H1 (cell line): ENCODE measurements at regions not wholly inside any gene's neighbourhood (a gene's known extent, or its start where the extent isn't known, plus 50 kb on each side); places are given as distances from the start of the nearest gene placed in this dataset.

Experiments used
- ASH2L ChIP-seq: fragments of 200-600, 300-600 bp; sonication (generic); IDR thresholded peaks from one replicate; pipeline ENCODE4 v1.7.1; 2017; ENCODE audit warnings: low read length
- CHD1 ChIP-seq: IDR thresholded peaks from 2 replicates; pipeline ENCODE4 v1.6.1; 2012; ENCODE audit warnings: low read depth, low read length, improper control_type of control experiment
- EP300 ChIP-seq, 2 experiments: IDR thresholded peaks; 1 replicate in 1 of 2; 2 replicates in 1 of 2; pipeline ENCODE4 v1.6.1; 2011 to 2012; ENCODE audit warnings: low read depth in 2 of 2, low read length in 2 of 2, mild to moderate bottlenecking in 2 of 2, borderline replicate concordance in 1 of 2, inconsistent platforms in 1 of 2, moderate library complexity in 1 of 2
- FOSL1 ChIP-seq: IDR thresholded peaks from 2 replicates; pipeline ENCODE4 v1.6.1; 2011; ENCODE audit warnings: mild to moderate bottlenecking, low read depth, low read length, moderate library complexity; ENCODE audit not compliant: insufficient read depth
- MAFK ChIP-seq: IDR thresholded peaks from 2 replicates; pipeline ENCODE4 v1.6.1; 2012; ENCODE audit warnings: low read depth, mild to moderate bottlenecking, improper control_type of control experiment, low read length
- POLR2AphosphoS5 ChIP-seq: IDR thresholded peaks from 2 replicates; pipeline ENCODE4 v1.6.1; 2011; ENCODE audit warnings: low read depth, low read length
- RAD21 ChIP-seq, 2 experiments: IDR thresholded peaks in 1 of 2; conservative IDR thresholded peaks in 1 of 2; 2 replicates each; pipeline ENCODE4 v1.6.1; 2011; ENCODE audit warnings: low read depth in 2 of 2, low read length in 2 of 2, improper control_type of control experiment in 1 of 2, inconsistent platforms in 1 of 2, mild to moderate bottlenecking in 1 of 2, moderate library complexity in 1 of 2
- SIN3A ChIP-seq, 2 experiments: IDR thresholded peaks in 1 of 2; conservative IDR thresholded peaks in 1 of 2; 2 replicates each; pipeline ENCODE4 v1.6.1; 2011 to 2012; ENCODE audit warnings: low read length in 2 of 2, improper control_type of control experiment in 1 of 2, low read depth in 1 of 2, mild to moderate bottlenecking in 1 of 2
- TBP ChIP-seq: IDR thresholded peaks from 2 replicates; pipeline ENCODE4 v1.6.1; 2011; ENCODE audit warnings: low read depth, low read length, improper control_type of control experiment
- TF ChIP-seq, protein P1 (sequence below): fragments of 300-600 bp; sonication (generic); IDR thresholded peaks from 2 replicates; pipeline ENCODE4 v1.7.1; 2012; ENCODE audit warnings: low read length, moderate library complexity, mild to moderate bottlenecking, inconsistent platforms; ENCODE audit not compliant: insufficient replicate concordance
- TF ChIP-seq, protein P2 (sequence below): IDR thresholded peaks from 2 replicates; pipeline ENCODE4 v1.6.1; 2011; ENCODE audit warnings: low read length, improper control_type of control experiment

DNA sequence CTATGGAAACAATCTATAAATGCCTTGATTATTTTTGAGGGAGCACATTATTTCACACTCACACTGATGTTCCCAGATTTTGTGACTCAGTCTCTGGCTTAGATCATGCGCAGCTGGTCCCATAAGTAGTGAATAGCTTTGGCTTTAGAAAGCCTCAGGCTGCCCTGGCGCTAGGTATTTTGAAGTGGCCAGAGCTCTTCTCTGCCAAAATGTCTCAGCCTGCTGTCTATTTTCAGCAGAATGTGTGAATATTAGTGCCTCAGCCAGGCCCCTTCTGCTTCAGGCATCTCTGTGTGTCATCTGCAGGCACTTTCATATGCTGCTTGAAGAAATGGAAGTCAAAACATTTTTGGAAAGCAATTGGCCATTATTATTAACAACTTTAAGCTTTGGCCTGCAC lies 931.0 kb upstream of the INTU start (continued):
- TF ChIP-seq, protein P1, sequence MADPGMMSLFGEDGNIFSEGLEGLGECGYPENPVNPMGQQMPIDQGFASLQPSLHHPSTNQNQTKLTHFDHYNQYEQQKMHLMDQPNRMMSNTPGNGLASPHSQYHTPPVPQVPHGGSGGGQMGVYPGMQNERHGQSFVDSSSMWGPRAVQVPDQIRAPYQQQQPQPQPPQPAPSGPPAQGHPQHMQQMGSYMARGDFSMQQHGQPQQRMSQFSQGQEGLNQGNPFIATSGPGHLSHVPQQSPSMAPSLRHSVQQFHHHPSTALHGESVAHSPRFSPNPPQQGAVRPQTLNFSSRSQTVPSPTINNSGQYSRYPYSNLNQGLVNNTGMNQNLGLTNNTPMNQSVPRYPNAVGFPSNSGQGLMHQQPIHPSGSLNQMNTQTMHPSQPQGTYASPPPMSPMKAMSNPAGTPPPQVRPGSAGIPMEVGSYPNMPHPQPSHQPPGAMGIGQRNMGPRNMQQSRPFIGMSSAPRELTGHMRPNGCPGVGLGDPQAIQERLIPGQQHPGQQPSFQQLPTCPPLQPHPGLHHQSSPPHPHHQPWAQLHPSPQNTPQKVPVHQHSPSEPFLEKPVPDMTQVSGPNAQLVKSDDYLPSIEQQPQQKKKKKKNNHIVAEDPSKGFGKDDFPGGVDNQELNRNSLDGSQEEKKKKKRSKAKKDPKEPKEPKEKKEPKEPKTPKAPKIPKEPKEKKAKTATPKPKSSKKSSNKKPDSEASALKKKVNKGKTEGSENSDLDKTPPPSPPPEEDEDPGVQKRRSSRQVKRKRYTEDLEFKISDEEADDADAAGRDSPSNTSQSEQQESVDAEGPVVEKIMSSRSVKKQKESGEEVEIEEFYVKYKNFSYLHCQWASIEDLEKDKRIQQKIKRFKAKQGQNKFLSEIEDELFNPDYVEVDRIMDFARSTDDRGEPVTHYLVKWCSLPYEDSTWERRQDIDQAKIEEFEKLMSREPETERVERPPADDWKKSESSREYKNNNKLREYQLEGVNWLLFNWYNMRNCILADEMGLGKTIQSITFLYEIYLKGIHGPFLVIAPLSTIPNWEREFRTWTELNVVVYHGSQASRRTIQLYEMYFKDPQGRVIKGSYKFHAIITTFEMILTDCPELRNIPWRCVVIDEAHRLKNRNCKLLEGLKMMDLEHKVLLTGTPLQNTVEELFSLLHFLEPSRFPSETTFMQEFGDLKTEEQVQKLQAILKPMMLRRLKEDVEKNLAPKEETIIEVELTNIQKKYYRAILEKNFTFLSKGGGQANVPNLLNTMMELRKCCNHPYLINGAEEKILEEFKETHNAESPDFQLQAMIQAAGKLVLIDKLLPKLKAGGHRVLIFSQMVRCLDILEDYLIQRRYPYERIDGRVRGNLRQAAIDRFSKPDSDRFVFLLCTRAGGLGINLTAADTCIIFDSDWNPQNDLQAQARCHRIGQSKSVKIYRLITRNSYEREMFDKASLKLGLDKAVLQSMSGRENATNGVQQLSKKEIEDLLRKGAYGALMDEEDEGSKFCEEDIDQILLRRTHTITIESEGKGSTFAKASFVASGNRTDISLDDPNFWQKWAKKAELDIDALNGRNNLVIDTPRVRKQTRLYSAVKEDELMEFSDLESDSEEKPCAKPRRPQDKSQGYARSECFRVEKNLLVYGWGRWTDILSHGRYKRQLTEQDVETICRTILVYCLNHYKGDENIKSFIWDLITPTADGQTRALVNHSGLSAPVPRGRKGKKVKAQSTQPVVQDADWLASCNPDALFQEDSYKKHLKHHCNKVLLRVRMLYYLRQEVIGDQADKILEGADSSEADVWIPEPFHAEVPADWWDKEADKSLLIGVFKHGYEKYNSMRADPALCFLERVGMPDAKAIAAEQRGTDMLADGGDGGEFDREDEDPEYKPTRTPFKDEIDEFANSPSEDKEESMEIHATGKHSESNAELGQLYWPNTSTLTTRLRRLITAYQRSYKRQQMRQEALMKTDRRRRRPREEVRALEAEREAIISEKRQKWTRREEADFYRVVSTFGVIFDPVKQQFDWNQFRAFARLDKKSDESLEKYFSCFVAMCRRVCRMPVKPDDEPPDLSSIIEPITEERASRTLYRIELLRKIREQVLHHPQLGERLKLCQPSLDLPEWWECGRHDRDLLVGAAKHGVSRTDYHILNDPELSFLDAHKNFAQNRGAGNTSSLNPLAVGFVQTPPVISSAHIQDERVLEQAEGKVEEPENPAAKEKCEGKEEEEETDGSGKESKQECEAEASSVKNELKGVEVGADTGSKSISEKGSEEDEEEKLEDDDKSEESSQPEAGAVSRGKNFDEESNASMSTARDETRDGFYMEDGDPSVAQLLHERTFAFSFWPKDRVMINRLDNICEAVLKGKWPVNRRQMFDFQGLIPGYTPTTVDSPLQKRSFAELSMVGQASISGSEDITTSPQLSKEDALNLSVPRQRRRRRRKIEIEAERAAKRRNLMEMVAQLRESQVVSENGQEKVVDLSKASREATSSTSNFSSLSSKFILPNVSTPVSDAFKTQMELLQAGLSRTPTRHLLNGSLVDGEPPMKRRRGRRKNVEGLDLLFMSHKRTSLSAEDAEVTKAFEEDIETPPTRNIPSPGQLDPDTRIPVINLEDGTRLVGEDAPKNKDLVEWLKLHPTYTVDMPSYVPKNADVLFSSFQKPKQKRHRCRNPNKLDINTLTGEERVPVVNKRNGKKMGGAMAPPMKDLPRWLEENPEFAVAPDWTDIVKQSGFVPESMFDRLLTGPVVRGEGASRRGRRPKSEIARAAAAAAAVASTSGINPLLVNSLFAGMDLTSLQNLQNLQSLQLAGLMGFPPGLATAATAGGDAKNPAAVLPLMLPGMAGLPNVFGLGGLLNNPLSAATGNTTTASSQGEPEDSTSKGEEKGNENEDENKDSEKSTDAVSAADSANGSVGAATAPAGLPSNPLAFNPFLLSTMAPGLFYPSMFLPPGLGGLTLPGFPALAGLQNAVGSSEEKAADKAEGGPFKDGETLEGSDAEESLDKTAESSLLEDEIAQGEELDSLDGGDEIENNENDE, result no peak
- TF ChIP-seq SIN3A (conservative IDR thresholded peaks at IDR 0.05 in 1 of 2, IDR thresholded peaks at IDR 0.05 in 1 of 2; ENCODE audit: low read depth in 1 of 2, low read length in 2 of 2), result no peak
- TF ChIP-seq TBP, result no peak
- TF ChIP-seq FOSL1, result no peak
- no peak for TF ChIP-seq EP300 (IDR thresholded peaks at IDR 0.05; ENCODE audit: borderline replicate concordance in 1 of 2, low read depth in 2 of 2, low read length in 2 of 2)
- TF ChIP-seq CHD1, result no peak
- no peak for TF ChIP-seq POLR2AphosphoS5
- no peak for TF ChIP-seq MAFK
- TF ChIP-seq ASH2L, result no peak
- TF ChIP-seq RAD21 (IDR thresholded peaks at IDR 0.05 in 1 of 2, conservative IDR thresholded peaks at IDR 0.05 in 1 of 2; ENCODE audit: low read depth in 2 of 2, low read length in 2 of 2), result no peak
- TF ChIP-seq, protein P2, sequence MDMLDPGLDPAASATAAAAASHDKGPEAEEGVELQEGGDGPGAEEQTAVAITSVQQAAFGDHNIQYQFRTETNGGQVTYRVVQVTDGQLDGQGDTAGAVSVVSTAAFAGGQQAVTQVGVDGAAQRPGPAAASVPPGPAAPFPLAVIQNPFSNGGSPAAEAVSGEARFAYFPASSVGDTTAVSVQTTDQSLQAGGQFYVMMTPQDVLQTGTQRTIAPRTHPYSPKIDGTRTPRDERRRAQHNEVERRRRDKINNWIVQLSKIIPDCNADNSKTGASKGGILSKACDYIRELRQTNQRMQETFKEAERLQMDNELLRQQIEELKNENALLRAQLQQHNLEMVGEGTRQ, result no peak
